ENCODE measurements at regions not wholly inside any gene's neighbourhood (a gene's known extent, or its start where the extent isn't known, plus 50 kb on each side); places are given as distances from the start of the nearest gene placed in this dataset.

DNA sequence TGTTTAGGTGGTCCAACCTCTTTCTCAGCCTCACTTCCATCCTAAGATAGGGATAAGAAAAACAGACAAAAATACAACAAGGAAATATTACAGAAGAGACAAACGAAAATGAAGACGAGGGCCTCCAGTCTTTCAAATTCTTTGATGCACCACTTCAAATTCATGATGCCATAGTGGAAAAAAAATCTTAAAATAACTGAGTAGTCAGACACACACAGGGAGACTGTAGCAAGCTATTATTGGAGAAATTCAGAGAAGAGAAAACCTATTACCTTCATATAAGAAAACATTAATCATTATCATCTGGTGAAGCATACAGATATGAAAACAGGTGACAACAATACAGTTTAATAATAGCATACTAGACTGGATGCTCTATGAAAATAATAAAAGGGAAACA, 548.2 kb downstream of the KCTD12 start:
- Histone ChIP-seq H3K36me3 (ENCODE audit: low read depth, missing control alignments) (no peaks in the 10 kb centered on the region), H3K27ac (no peak overlapping the region), H3K4me3 (no peak overlapping the region), H3K9me3 (no peaks in the 10 kb centered on the region), H3K27me3 (no peaks in the 10 kb centered on the region), H3K4me1 (no peaks in the 10 kb centered on the region)
- intact Hi-C loops (cut with DNase I; ENCODE audit: low total_unique reads): no loop called here
- no peak for TF ChIP-seq CTCF (IDR thresholded peaks at IDR 0.05)
- no peak for DNase-seq
- 90 to 95% methylated on average over 2 of the region's 2 CpGs for WGBS, 2 donors

GRCh38 chr13:76336889-76337844, 549.0 kb downstream of the KCTD12 start:
- TF ChIP-seq CTCF (IDR thresholded peaks at IDR 0.05) (no peak), POLR2A (IDR thresholded peaks at IDR 0.05) (no peak)
- WGBS, 2 donors: 82 to 88% methylated on average over 2 of the region's 2 CpGs
- no peaks in the 10 kb centered on the region for H3K9me3 ChIP-seq
- H3K27me3 ChIP-seq: no peaks in the 10 kb centered on the region
- intact Hi-C loops (cut with DNase I; ENCODE audit: low total_unique reads): no loop called here
- DNase-seq: no peak
- H3K4me1 ChIP-seq: no peaks in the 10 kb centered on the region
- no peak overlapping the region for H3K27ac ChIP-seq
- no peaks in the 10 kb centered on the region for H3K36me3 ChIP-seq (ENCODE audit: low read depth, missing control alignments)
- H3K4me3 ChIP-seq: no peak overlapping the region

DNA sequence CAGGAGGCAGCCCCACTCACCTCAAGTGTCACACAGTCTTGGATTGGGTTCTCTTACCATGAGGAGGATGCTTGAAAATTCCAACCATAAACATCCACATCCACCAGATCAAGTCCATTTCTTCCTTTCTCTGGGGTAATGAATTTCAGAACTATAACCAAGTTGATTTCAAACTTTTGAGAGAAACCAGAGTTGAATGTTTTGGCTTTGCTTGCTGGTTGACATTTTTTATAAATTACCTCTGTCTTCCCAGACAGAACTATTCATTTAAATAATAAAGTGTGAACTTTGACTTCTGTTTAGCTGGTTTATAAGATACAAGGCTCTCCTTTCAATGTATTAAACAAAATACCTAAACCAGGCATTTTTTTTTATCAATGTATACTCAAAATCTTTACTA, 550.7 kb downstream of the KCTD12 start:
- Histone ChIP-seq H3K4me1 (no peaks in the 10 kb centered on the region), H3K27ac (no peak overlapping the region)

GRCh38 chr13:76331943-76332712, 554.1 kb downstream of the KCTD12 start:
- no peaks in the 10 kb centered on the region for H3K4me1 ChIP-seq

More for the DNA sequence above, 550.7 kb downstream of the KCTD12 start:
- Histone ChIP-seq H3K4me3 (no peak overlapping the region), H3K27me3 (no peaks in the 10 kb centered on the region), H3K36me3 (ENCODE audit: low read depth, missing control alignments) (no peaks in the 10 kb centered on the region), H3K9me3 (no peaks in the 10 kb centered on the region)
- no peak for TF ChIP-seq POLR2A (IDR thresholded peaks at IDR 0.05)
- TF ChIP-seq CTCF (IDR thresholded peaks at IDR 0.05): no peak
- intact Hi-C loops (cut with DNase I; ENCODE audit: low total_unique reads): no loop called here
- DNase-seq: no peak

More at GRCh38 chr13:76331943-76332712, 554.1 kb downstream of the KCTD12 start:
- 67 to 73% methylated on average over 1 of the region's 1 CpG for WGBS, 2 donors
- no peak for DNase-seq
- no peaks in the 10 kb centered on the region for H3K36me3 ChIP-seq (ENCODE audit: low read depth, missing control alignments)
- H3K9me3 ChIP-seq: no peaks in the 10 kb centered on the region
- intact Hi-C loops (cut with DNase I; ENCODE audit: low total_unique reads): no loop called here
- H3K27me3 ChIP-seq: no peaks in the 10 kb centered on the region
- no peak overlapping the region for H3K4me3 ChIP-seq
- TF ChIP-seq CTCF (IDR thresholded peaks at IDR 0.05): no peak
- no peak for TF ChIP-seq POLR2A (IDR thresholded peaks at IDR 0.05)
- H3K27ac ChIP-seq: no peak overlapping the region

Measured in testis (tissue), 2 donors.